ENCODE measurements at regions not wholly inside any gene's neighbourhood (a gene's known extent, or its start where the extent isn't known, plus 50 kb on each side); places are given as distances from the start of the nearest gene placed in this dataset.

- no peak for TF ChIP-seq YY1 (IDR thresholded peaks at IDR 0.05; ENCODE audit: insufficient read depth, insufficient read length)
- no peak for TF ChIP-seq SUZ12 (IDR thresholded peaks at IDR 0.05; ENCODE audit: extremely low read depth, insufficient read depth, insufficient read length)
- TF ChIP-seq ZNF274 (IDR thresholded peaks at IDR 0.05; ENCODE audit: low read depth, low read length), result no peak
Observed at GRCh38 chr4:182136201-182136600, 107.0 kb upstream of the TENM3 start.

Data from NT2/D1 (cell line).